Duodenal mucosa (tissue), 2 donors: ENCODE measurements at regions not wholly inside any gene's neighbourhood (a gene's known extent, or its start where the extent isn't known, plus 50 kb on each side); places are given as distances from the start of the nearest gene placed in this dataset.

Experiments
- H3K27ac ChIP-seq: one replicate; pipeline ENCODE4 v1.7.0; 2013; ENCODE audit warnings: low read depth, low read length
- H3K27me3 ChIP-seq, 2 donors: one replicate each; pipeline ENCODE4 v1.7.0; 2013; ENCODE audit warnings: low read length in 2 of 2, control low read depth in 1 of 2; ENCODE audit not compliant: insufficient read depth in 2 of 2, control insufficient read depth in 1 of 2
- H3K36me3 ChIP-seq, 2 donors: one replicate each; pipeline ENCODE4 v1.7.0; 2013; ENCODE audit warnings: low read length in 2 of 2, control low read depth in 1 of 2; ENCODE audit not compliant: insufficient read depth in 2 of 2, control insufficient read depth in 1 of 2
- H3K4me1 ChIP-seq, 2 donors: one replicate each; pipeline ENCODE4 v1.7.0; 2013; ENCODE audit warnings: low read length in 2 of 2, control low read depth in 1 of 2; ENCODE audit not compliant: insufficient read depth in 2 of 2, control insufficient read depth in 1 of 2
- H3K4me3 ChIP-seq, 2 donors: one replicate each; pipeline ENCODE4 v1.7.0; 2013; ENCODE audit warnings: low read length in 2 of 2, low read depth in 1 of 2
- H3K9ac ChIP-seq, 2 donors: one replicate each; pipeline ENCODE4 v1.7.0; 2013; ENCODE audit warnings: low read length in 2 of 2, low read depth in 1 of 2
- H3K9me3 ChIP-seq, 2 donors: one replicate each; pipeline ENCODE4 v1.7.0; 2013; ENCODE audit warnings: low read length in 2 of 2, control low read depth in 1 of 2; ENCODE audit not compliant: control insufficient read depth in 1 of 2

DNA sequence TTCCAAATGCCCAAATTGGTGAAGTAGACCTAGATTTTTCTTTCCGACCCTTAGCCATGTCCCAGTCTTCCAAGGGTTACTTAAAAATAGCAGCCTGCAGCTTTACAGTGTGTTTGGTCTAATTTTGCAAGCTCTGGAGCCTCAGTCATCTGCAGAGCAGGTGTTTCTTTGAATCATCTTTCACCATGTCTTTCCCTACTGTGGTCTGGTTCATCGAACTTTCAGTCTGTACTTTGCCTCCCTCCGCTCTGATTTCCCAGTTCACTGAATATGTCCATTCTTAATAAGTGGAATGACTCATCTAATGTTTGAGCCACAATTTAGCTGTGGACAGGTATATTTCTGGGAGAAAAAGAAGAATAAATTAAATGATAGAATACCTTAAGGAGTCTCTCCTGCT, 1060.7 kb downstream of the EFNA5 start:
- H3K4me3 ChIP-seq, result no peak overlapping the region
- no peaks in the 10 kb centered on the region for H3K9me3 ChIP-seq
- H3K9ac ChIP-seq, result no peak overlapping the region
- H3K27ac ChIP-seq, result no peak overlapping the region
- no peaks in the 10 kb centered on the region for H3K27me3 ChIP-seq
- no peaks in the 10 kb centered on the region for H3K36me3 ChIP-seq
- no peaks in the 10 kb centered on the region for H3K4me1 ChIP-seq

DNA sequence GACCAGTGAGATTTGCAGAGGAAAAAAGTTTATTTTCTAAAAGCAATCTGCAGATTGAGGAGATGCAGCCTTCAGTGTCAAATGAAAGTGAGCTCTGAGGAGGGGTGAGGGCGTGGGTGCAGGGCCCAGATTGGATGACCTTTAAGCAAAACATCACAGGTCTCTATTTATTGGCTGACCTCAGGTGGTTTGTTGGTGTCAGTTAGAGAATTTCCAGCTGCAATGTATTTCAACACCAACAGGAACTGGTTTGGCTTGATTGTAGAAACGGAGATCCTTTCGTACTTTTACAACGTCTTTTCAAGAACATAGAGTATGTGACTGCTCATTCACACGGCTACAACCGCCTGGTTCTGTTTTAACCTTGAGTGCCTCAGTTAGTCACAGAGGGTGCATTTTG, 1069.1 kb downstream of the EFNA5 start:
- no peaks in the 10 kb centered on the region for H3K4me1 ChIP-seq
- H3K36me3 ChIP-seq, result no peaks in the 10 kb centered on the region
- H3K27me3 ChIP-seq, result no peaks in the 10 kb centered on the region
- no peak overlapping the region for H3K9ac ChIP-seq
- H3K4me3 ChIP-seq, result no peak overlapping the region
- H3K27ac ChIP-seq, result no peak overlapping the region
- H3K9me3 ChIP-seq, result no peaks in the 10 kb centered on the region

DNA sequence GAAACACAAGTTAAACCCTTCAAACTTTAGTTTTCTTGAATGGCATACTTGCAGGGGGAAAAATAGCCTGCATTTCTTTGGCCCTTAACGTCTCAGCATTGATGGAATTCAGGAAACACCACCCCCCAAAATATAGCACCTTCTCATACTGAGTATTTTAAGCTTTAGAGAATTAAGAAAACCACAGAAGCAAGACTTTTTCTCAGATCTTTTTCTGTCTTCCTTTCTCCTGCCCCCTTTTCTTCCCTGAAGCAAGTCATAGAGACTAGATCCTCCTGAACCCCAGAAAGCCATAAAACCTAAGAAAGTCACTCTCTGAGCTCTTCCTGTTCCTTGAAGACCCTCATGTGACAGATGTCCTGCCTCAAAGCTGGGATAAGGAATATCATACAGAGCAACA, 1069.9 kb downstream of the EFNA5 start:
- no peaks in the 10 kb centered on the region for H3K27me3 ChIP-seq
- H3K36me3 ChIP-seq, result no peaks in the 10 kb centered on the region
- H3K9me3 ChIP-seq, result no peaks in the 10 kb centered on the region
- no peak overlapping the region for H3K4me3 ChIP-seq
- H3K9ac ChIP-seq, result no peak overlapping the region
- H3K27ac ChIP-seq, result no peak overlapping the region
- no peaks in the 10 kb centered on the region for H3K4me1 ChIP-seq

GRCh38 chr5:106595864-106596263, 1074.9 kb downstream of the EFNA5 start:
- Histone ChIP-seq H3K27me3 (no peaks in the 10 kb centered on the region), H3K27ac (no peak overlapping the region), H3K36me3 (no peaks in the 10 kb centered on the region), H3K4me3 (no peak overlapping the region), H3K9ac (no peak overlapping the region), H3K9me3 (no peaks in the 10 kb centered on the region), H3K4me1 (no peaks in the 10 kb centered on the region)

DNA sequence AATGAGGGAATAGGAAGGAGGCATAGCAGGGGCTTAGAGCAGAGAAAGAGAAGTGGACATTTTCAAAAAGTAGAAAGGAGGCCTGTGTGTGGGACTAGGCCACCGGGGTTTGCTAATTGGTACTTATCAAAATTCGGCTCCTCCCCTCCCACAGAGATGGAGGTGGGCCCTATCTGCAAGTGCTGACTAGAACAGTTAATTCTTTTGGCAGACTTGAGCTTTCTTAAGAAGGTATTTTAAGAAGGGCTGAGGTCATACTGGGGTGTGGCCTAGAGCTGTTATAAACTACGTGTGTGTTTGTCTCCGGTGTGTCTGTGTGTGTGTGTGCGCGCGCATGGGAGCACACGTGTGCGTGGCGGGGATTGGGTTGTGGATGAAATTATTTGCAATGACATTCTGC, 1086.5 kb downstream of the EFNA5 start:
- H3K4me1 ChIP-seq, result no peaks in the 10 kb centered on the region
- no peak overlapping the region for H3K27ac ChIP-seq
- H3K9ac ChIP-seq, result no peak overlapping the region
- H3K4me3 ChIP-seq, result no peak overlapping the region
- no peaks in the 10 kb centered on the region for H3K27me3 ChIP-seq
- no peaks in the 10 kb centered on the region for H3K9me3 ChIP-seq
- H3K36me3 ChIP-seq, result no peaks in the 10 kb centered on the region

DNA sequence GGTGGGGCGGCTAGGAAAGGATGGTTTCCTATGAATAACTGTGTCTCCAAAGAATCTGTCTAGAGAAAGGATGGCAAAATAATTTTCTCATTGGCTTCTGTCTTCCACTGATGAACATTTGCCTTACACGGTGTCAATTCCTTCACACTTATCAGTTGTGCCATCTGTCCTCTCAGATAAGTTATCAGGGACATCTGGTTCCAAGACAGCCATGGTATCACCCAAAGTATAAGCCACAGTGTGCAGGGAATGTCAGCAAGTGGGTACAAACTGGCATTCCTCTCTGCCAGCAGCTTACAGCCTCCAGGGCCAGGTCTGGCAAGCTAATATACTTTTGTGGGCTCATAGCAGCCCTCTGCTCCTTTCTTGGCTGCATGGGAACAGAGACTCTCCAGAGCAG, 1092.0 kb downstream of the EFNA5 start:
- Histone ChIP-seq H3K9ac (no peak overlapping the region), H3K27ac (no peak overlapping the region), H3K27me3 (no peaks in the 10 kb centered on the region), H3K4me1 (no peaks in the 10 kb centered on the region), H3K9me3 (no peaks in the 10 kb centered on the region), H3K4me3 (no peak overlapping the region), H3K36me3 (no peaks in the 10 kb centered on the region)

DNA sequence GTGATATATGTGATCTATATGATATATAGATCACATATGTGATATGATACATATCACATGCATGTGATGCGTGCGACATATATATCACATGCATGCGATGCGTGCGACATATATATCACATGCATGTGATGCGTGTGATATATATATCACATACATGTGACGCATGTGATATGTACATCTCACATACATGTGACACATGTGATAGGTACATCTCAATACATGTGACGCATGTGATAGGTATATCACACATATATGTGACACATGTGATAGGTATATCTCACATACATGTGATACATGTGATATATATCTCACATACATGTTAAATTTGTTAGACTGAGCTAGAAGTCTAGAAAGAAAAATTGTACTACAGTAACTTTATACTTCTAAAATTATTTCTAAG, 1095.9 kb downstream of the EFNA5 start:
- H3K9ac ChIP-seq, result no peak overlapping the region
- H3K4me1 ChIP-seq, result no peaks in the 10 kb centered on the region
- no peak overlapping the region for H3K4me3 ChIP-seq
- H3K27ac ChIP-seq, result no peak overlapping the region
- no peaks in the 10 kb centered on the region for H3K9me3 ChIP-seq
- no peaks in the 10 kb centered on the region for H3K36me3 ChIP-seq
- H3K27me3 ChIP-seq, result no peaks in the 10 kb centered on the region

DNA sequence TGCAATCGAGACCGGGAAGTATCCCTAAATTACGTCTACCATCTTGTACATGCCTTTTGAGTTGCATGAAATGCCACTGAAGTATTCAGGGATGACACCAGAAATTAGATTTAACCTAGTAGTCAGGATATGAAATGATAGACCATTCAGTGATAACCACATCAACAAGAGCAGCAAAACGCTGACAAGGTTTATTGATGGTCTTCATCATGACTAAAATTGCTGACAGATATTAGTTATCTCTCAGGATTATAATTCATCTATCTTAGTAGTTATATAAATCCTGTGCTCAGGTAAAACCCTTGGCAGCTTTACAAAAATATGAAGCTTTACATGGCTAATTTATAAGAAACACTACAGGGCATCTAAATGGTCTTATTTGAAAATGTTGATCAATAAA, 1104.7 kb downstream of the EFNA5 start:
- Histone ChIP-seq H3K9ac (no peak overlapping the region), H3K36me3 (no peaks in the 10 kb centered on the region)

DNA sequence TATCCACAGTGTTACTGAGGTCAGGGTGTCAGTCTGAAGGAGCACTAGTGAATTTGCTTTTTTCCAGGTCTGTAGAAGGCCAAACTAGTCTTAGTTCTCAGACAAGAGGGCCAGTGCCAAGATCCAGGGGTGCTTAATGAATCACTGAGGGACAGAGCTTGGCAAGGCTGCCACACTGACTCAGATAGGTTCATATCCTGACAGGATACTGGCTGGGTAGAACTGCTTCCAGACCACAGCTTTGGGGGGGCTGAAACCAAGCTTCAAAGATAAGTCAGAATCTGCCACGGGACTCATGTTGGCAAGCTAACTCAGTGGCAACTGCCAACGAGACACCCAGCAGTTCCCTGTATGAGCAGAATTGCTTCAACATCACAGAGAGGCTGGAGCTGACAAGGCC, 1125.4 kb downstream of the EFNA5 start:
- peaks cover 10 to 17% of the 10 kb centered on the region in 2 donors for H3K9me3 ChIP-seq
- H3K9ac ChIP-seq, result no peak overlapping the region
- no peak overlapping the region for H3K27ac ChIP-seq
- H3K36me3 ChIP-seq, result no peaks in the 10 kb centered on the region
- H3K27me3 ChIP-seq, result no peaks in the 10 kb centered on the region
- no peak overlapping the region for H3K4me3 ChIP-seq
- H3K4me1 ChIP-seq, result no peaks in the 10 kb centered on the region

More for the DNA sequence above, 1104.7 kb downstream of the EFNA5 start:
- Histone ChIP-seq H3K4me1 (no peaks in the 10 kb centered on the region), H3K4me3 (no peak overlapping the region), H3K27ac (no peak overlapping the region), H3K9me3 (peaks cover 0 to 3% of the 10 kb centered on the region in 2 donors), H3K27me3 (no peaks in the 10 kb centered on the region)

DNA sequence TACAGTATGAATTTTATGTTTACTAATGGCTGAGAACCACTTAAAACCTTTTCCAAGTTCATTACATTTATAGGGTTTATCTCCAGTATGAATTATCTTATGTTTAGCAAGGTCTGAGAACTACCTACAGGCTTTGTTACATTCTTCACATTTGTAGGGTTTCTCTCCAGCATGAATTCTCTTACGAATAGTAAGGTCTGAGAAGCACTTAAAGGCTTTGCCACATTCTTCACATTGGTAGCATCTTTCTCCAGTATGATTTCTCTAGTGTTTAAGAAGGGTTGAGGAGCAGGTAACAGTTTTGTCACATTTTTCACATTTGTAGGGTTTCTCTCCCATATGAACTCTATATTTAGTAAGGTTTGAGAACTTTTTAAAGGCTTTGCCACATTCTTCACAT, 1127.4 kb downstream of the EFNA5 start:
- peaks cover 10 to 17% of the 10 kb centered on the region in 2 donors for H3K9me3 ChIP-seq
- H3K4me1 ChIP-seq, result no peaks in the 10 kb centered on the region
- H3K27me3 ChIP-seq, result no peaks in the 10 kb centered on the region
- H3K36me3 ChIP-seq, result no peaks in the 10 kb centered on the region
- H3K4me3 ChIP-seq, result no peak overlapping the region
- H3K9ac ChIP-seq, result no peak overlapping the region
- H3K27ac ChIP-seq, result no peak overlapping the region

DNA sequence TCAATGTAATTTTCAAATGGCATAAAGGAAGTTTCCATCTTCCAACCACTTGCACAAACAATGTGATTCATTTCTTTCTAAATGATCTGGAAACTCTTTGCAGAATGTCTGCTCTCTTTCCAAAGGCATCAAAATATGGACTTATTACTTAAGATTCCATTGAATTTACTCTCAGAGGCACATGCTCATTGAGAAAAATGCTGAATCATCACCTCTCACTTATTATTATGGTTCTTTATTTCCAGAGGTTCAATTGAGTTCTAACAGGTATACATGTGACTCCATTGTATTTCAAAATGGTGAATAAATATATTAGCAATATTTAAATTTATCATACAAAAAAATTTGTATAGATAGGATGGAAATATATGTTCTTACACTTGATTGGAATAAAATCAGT, 1140.6 kb downstream of the EFNA5 start:
- no peak overlapping the region for H3K4me3 ChIP-seq
- H3K9ac ChIP-seq, result no peak overlapping the region
- no peaks in the 10 kb centered on the region for H3K36me3 ChIP-seq
- no peaks in the 10 kb centered on the region for H3K4me1 ChIP-seq
- no peaks in the 10 kb centered on the region for H3K27me3 ChIP-seq
- H3K27ac ChIP-seq, result no peak overlapping the region
- H3K9me3 ChIP-seq, result no peaks in the 10 kb centered on the region
